GM18498 (cell line): ENCODE measurements at regions not wholly inside any gene's neighbourhood (a gene's known extent, or its start where the extent isn't known, plus 50 kb on each side); places are given as distances from the start of the nearest gene placed in this dataset.

Experiments
- ATAC-seq: cut with Tn5 transposase; IDR thresholded peaks from one replicate; pipeline ENCODE4 v1.9.1; 2021; ENCODE audit warnings: mild to moderate bottlenecking, moderate library complexity; ENCODE audit not compliant: unreplicated experiment

- no peak for ATAC-seq
Observed at GRCh38 chr5:71939452-71940230, 167.6 kb upstream of the MAP1B start.

- no peak for ATAC-seq
Observed at GRCh38 chr5:71943874-71944273, 163.4 kb upstream of the MAP1B start.

DNA sequence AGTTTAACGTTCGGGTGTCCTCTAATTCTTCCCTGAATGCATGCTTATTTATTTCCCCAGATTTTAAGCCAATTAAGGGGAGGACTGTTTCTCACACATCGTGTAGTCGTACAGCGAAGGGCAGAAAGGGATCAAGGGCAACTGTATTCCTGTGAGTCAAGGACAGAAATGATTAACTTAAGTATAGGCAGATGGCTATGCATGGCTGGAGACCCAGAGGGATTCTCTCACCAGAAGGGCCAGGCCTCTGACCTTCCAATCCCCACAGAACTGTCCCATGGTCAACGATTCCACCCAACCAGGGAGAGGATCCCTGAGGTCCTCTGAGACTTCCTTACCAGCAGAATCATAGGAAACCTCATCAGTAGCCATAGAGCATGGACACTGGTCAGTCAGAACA lies 161.8 kb upstream of the MAP1B start:
- ATAC-seq: no peak

GRCh38 chr5:71946343-71947030 lies 160.8 kb upstream of the MAP1B start:
- no peak for ATAC-seq

GRCh38 chr5:71948206-71948605 lies 159.1 kb upstream of the MAP1B start:
- ATAC-seq: no peak

- no peak for ATAC-seq
Observed at GRCh38 chr5:71949772-71950171, 157.5 kb upstream of the MAP1B start.

GRCh38 chr5:71953866-71954265 lies 153.4 kb upstream of the MAP1B start:
- ATAC-seq: no peak

- ATAC-seq: no peak
Observed at GRCh38 chr5:71954329-71954728, 152.9 kb upstream of the MAP1B start.

GRCh38 chr5:71955723-71956122 lies 151.6 kb upstream of the MAP1B start:
- ATAC-seq: no peak

DNA sequence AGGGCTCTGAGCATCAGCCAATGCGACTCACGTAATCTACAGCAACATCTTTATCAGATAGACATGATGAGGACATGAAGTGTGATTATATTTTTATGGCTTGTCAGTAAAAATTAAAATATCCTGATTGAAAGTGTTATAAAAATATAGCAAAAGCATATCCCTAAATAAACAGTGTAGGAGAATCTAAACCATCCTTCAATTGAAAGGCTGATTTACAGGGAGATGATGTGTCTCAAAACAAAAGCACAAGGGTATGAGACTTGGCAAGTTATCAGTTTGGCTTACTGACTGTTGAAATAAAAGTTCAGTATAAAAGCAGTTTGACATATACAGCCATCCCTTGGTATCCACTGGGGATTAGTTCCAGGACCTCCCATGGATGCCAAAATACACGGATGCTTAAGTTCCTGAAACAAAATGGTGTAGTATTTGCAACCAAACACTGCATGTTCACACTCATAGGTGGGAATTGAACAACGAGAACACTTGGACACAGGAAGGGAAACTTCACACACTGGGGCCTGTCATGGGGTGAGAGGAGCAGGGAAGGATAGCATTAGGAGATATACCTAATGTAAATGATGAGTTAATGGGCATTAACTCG lies 149.9 kb upstream of the MAP1B start:
- ATAC-seq: no peak

DNA sequence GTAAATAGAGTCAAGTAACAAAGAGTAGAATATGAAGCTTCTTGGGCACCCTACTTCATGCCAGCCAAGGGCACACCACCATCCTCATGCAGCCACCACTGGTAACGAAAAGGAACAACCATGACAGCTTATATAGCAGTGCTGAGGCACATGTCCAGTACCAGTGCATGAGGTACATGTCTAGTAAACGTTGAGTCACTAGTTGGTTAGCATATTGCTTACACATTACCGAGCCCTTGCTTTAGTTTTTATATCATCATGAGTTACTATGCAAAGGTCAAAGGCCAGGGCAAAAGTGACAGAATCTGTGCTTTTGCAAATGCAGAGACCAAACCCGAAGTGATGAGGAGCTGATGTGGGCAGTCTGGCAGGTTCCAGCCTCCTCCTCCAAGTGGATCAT lies 147.1 kb upstream of the MAP1B start:
- no peak for ATAC-seq

DNA sequence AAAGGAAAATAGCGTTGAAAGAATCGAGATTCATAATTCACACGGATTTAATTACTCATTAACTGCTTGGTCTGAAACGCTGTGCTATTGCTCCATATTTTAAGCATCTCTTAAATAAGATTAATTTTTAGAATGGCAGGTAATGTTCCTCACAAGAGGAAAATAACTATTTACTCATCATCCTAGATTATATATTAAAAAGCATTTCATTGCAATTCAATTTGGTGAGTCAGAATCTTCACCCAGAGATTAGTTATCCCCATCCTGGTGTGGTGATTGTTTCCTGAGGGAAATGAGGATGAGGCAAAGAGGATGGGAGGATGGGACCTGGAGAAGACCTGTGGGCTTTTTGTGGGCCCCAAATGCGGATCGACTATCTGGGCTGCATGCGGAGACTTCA lies 145.5 kb upstream of the MAP1B start:
- ATAC-seq: no peak

DNA sequence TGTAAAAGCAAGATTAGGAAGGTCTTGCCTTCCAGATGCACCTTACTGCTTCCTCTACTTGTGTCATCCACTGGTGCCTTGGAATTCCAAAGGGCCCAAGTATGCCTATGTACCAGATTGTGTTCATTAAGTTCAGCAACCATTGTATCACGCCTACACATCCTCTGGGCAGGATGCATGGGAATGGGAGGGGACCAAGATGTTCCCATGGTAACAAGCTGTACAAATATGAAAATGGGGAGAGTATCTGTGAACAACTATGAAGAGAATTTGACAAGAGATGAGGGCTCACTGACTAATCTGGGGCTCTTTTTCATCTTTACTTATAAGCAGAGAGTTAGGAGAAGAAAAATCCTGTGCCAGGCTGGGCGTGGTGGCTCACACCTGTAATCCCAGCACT lies 137.8 kb upstream of the MAP1B start:
- no peak for ATAC-seq

DNA sequence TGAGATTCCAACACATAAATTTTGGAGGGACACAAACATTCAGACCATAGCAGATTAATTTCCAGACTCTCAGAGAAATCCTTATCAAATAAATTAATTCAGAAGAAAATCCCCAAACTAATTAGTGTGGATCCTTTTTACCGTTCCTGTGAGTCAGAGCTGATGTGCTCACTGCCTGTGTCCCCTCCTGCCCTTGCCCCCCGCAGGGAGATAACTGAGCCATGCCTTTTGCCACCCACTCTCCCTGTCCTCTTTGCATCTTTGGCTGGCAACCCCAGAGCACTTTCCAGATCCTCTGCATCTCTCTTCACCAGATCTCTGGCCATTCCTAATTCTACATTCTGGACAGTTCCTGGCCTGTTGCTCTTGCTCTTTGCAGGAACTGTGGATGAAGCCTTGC lies 135.4 kb upstream of the MAP1B start:
- no peak for ATAC-seq

GRCh38 chr5:71972777-71973473 lies 134.3 kb upstream of the MAP1B start:
- ATAC-seq: no peak

- no peak for ATAC-seq
Observed at GRCh38 chr5:71973563-71973962, 133.7 kb upstream of the MAP1B start.

GRCh38 chr5:71974165-71974564 lies 133.1 kb upstream of the MAP1B start:
- ATAC-seq: no peak

GRCh38 chr5:71974622-71975021 lies 132.7 kb upstream of the MAP1B start:
- no peak for ATAC-seq

DNA sequence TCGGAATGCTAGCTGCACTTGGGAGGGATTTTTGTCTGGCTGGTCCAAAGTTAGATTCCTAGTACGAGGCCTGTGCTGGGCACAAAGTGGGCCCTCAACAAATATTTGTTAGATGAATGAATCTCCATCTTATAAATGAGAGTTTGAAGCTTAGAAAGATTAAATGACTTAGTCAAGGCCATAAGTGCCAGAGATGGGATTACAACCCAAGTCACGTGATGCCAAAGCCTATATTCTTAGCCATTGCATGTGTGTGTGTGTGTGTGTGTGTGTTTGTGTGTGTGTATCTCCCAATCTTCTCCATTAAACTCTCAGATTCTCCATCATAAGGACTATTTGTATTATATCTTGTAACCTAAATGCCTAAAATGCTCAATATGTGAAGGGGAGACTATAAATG lies 130.8 kb upstream of the MAP1B start:
- no peak for ATAC-seq

DNA sequence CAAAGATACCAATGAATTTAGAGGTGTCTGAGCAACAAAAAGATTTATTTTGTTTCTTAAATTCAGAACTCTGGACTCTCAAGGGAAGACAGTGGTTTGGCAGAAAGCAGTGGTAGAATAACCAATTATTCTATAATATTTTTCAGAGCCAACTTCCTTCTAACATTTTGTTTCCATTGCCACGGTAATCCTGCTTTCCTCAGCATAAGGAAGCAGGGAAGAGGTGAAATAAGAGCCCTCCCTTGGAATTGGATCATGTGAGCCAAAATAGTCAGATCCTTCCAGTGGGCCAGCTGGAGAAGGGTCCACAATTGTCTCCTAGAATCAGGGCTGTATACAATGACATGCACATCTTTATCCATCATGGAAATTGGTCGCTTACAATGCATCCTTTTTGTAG lies 130.0 kb upstream of the MAP1B start:
- no peak for ATAC-seq

DNA sequence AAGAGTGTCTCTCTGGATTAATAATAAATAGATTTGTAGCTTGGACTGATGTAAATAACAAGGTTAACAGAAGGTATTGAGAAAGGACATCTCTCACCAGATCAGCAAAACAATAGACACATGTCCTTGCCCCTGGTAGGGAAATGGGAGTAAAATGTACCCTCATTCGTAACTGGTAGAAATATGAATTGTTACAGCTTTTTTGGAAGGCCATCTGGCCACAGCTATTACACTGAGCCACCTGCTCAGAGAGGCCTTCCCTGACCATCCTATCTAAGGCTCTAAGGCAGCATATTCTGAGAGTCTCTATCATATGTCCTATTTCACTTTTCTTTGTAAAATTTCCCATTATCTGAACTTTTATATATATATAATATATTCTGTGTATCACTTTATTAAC lies 129.1 kb upstream of the MAP1B start:
- no peak for ATAC-seq
